ENCODE measurements at regions not wholly inside any gene's neighbourhood (a gene's known extent, or its start where the extent isn't known, plus 50 kb on each side); places are given as distances from the start of the nearest gene placed in this dataset.

- TF ChIP-seq POLR2A (IDR thresholded peaks at IDR 0.05) (no peak), CTCF (IDR thresholded peaks at IDR 0.05) (no peak)
Measured at GRCh38 chr7:46755120-46756034, 826.5 kb downstream of the TNS3 start.
